ENCODE measurements at regions not wholly inside any gene's neighbourhood (a gene's known extent, or its start where the extent isn't known, plus 50 kb on each side); places are given as distances from the start of the nearest gene placed in this dataset.

- no peaks in the 10 kb centered on the region for H3K27me3 ChIP-seq
- TF ChIP-seq EZH2 (IDR thresholded peaks at IDR 0.05): no peak
- TF ChIP-seq EZH2phosphoT487 (IDR thresholded peaks at IDR 0.05): no peak
- no peak for TF ChIP-seq CTCF (IDR thresholded peaks at IDR 0.05)
- no peaks in the 10 kb centered on the region for H3K9me3 ChIP-seq (ENCODE audit: low read depth)
- no peaks in the 10 kb centered on the region for H3K79me2 ChIP-seq (ENCODE audit: low read depth)
- H2AFZ ChIP-seq (replicated peaks): no peak overlapping the region
- H3K36me3 Mint-ChIP-seq: no peaks in the 10 kb centered on the region
- no peaks in the 10 kb centered on the region for H3K36me3 ChIP-seq
- peaks cover 13% of the 10 kb centered on the region for H3K4me1 Mint-ChIP-seq
- no peaks in the 10 kb centered on the region for H3F3A ChIP-seq (ENCODE audit: low read depth)
- DNase-seq (ENCODE audit: low spot score): no peak
- H3K27ac Mint-ChIP-seq: peak overlapping the region; percentile 50
- no peaks in the 10 kb centered on the region for H4K20me1 ChIP-seq (ENCODE audit: low read depth)
- H3K9me3 Mint-ChIP-seq: peaks cover 2% of the 10 kb centered on the region
- no peak overlapping the region for H3K4me3 ChIP-seq
- no peak overlapping the region for H3K27ac ChIP-seq
- H3K9ac ChIP-seq: no peak overlapping the region
- H3K4me3 Mint-ChIP-seq: no peak overlapping the region
- peaks cover 5% of the 10 kb centered on the region for H3K27me3 Mint-ChIP-seq (ENCODE audit: insufficient read depth, low read depth)
- H3K4me1 ChIP-seq: peaks cover 9% of the 10 kb centered on the region
- no peak overlapping the region for H3K4me2 ChIP-seq
Observed at GRCh38 chr3:127489357-127489756, 101.2 kb downstream of the TPRA1 start.

- no peaks in the 10 kb centered on the region for H3K79me2 ChIP-seq (ENCODE audit: low read depth)
- no peaks in the 10 kb centered on the region for H4K20me1 ChIP-seq (ENCODE audit: low read depth)
- Mint-ChIP-seq H3K27me3 (ENCODE audit: insufficient read depth, low read depth) (peaks cover 5% of the 10 kb centered on the region), H3K4me1 (peaks cover 13% of the 10 kb centered on the region), H3K36me3 (no peaks in the 10 kb centered on the region), H3K27ac (peak overlapping the region; percentile 50), H3K4me3 (no peak overlapping the region), H3K9me3 (peaks cover 2% of the 10 kb centered on the region)
- no peaks in the 10 kb centered on the region for H3K9me3 ChIP-seq (ENCODE audit: low read depth)
- no peaks in the 10 kb centered on the region for H3K27me3 ChIP-seq
- no peak overlapping the region for H3K4me3 ChIP-seq
- H3K36me3 ChIP-seq: no peaks in the 10 kb centered on the region
- no peaks in the 10 kb centered on the region for H3F3A ChIP-seq (ENCODE audit: low read depth)
- no peak for DNase-seq (ENCODE audit: low spot score)
- H3K27ac ChIP-seq: no peak overlapping the region
- no peak overlapping the region for H3K9ac ChIP-seq
- H3K4me1 ChIP-seq: peaks cover 9% of the 10 kb centered on the region
- H2AFZ ChIP-seq (replicated peaks): no peak overlapping the region
- H3K4me2 ChIP-seq: no peak overlapping the region
- TF ChIP-seq CTCF (IDR thresholded peaks at IDR 0.05) (no peak), EZH2phosphoT487 (IDR thresholded peaks at IDR 0.05) (no peak)
Observed at GRCh38 chr3:127488740-127489139, 101.8 kb downstream of the TPRA1 start.

- no peaks in the 10 kb centered on the region for H3K9me3 Mint-ChIP-seq
- no peaks in the 10 kb centered on the region for H3K79me2 ChIP-seq (ENCODE audit: low read depth)
- H3K4me3 ChIP-seq: no peak overlapping the region
- no peak overlapping the region for H3K4me2 ChIP-seq
- peaks cover 7% of the 10 kb centered on the region for H3K27me3 Mint-ChIP-seq (ENCODE audit: insufficient read depth, low read depth)
- DNase-seq (ENCODE audit: low spot score): no peak
- H3K27ac Mint-ChIP-seq: peak overlapping the region; percentile 59
- TF ChIP-seq EZH2phosphoT487 (IDR thresholded peaks at IDR 0.05) (no peak), CTCF (IDR thresholded peaks at IDR 0.05) (no peak)
- H3K36me3 ChIP-seq: no peaks in the 10 kb centered on the region
- no peak overlapping the region for H2AFZ ChIP-seq (replicated peaks)
- no peaks in the 10 kb centered on the region for H3K27me3 ChIP-seq
- H3K9me3 ChIP-seq (ENCODE audit: low read depth): no peaks in the 10 kb centered on the region
- H3K27ac ChIP-seq: no peak overlapping the region
- no peaks in the 10 kb centered on the region for H3F3A ChIP-seq (ENCODE audit: low read depth)
- H3K4me1 ChIP-seq: peaks cover 9% of the 10 kb centered on the region
- H3K36me3 Mint-ChIP-seq: no peaks in the 10 kb centered on the region
- H3K4me3 Mint-ChIP-seq: no peak overlapping the region
- H3K9ac ChIP-seq: no peak overlapping the region
- no peaks in the 10 kb centered on the region for H4K20me1 ChIP-seq (ENCODE audit: low read depth)
- H3K4me1 Mint-ChIP-seq: peaks cover 13% of the 10 kb centered on the region
Observed at GRCh38 chr3:127488141-127488672, 102.3 kb downstream of the TPRA1 start.
